SK-N-MC (cell line): ENCODE measurements at regions not wholly inside any gene's neighbourhood (a gene's known extent, or its start where the extent isn't known, plus 50 kb on each side); places are given as distances from the start of the nearest gene placed in this dataset.

Experiments used
- EZH2 ChIP-seq: fragments of 200-600 bp; sonication (generic); IDR thresholded peaks from one replicate; pipeline ENCODE4 v1.6.1; 2017; ENCODE audit warnings: antibody characterized with exemption
- POLR2AphosphoS5 ChIP-seq: IDR thresholded peaks from 2 replicates; pipeline ENCODE4 v1.6.1; 2012; ENCODE audit warnings: mild to moderate bottlenecking, low read depth, low read length, borderline replicate concordance

- TF ChIP-seq POLR2AphosphoS5 = no peak
- TF ChIP-seq EZH2 = no peak
Observed at GRCh38 chr2:180651596-180651995, 328.8 kb upstream of the UBE2E3 start.
